HK-2 (cell line): ENCODE measurements at regions not wholly inside any gene's neighbourhood (a gene's known extent, or its start where the extent isn't known, plus 50 kb on each side); places are given as distances from the start of the nearest gene placed in this dataset.
"Not testable (repeated sequence)": the region's sequence is repeated elsewhere in the genome, so short reads cannot be mapped to it uniquely, and the experiment has no call there.

ENCODE experiments used
- DNase-seq: peaks from one replicate; pipeline ENCODE4 v3.0.0-alpha.2; 2018; ENCODE audit not compliant: unreplicated experiment

- DNase-seq, result not testable (repeated sequence)
Observed at GRCh38 chr18:15060279-15060880, 312.4 kb downstream of the ANKRD30B start.

- DNase-seq, result not testable (repeated sequence)
Observed at GRCh38 chr18:15061289-15061896, 313.4 kb downstream of the ANKRD30B start.

GRCh38 chr18:15066434-15066833, 318.5 kb downstream of the ANKRD30B start:
- not testable (repeated sequence) for DNase-seq

GRCh38 chr18:15071311-15071710, 323.3 kb downstream of the ANKRD30B start:
- not testable (repeated sequence) for DNase-seq
